Inferior parietal cortex (tissue), 1 donor: ENCODE measurements at regions not wholly inside any gene's neighbourhood (a gene's known extent, or its start where the extent isn't known, plus 50 kb on each side); places are given as distances from the start of the nearest gene placed in this dataset.
"Not testable (repeated sequence)": the region's sequence is repeated elsewhere in the genome, so short reads cannot be mapped to it uniquely, and the experiment has no call there.

Source experiments
- DNase-seq: peaks from one replicate; pipeline ENCODE4 v3.0.0-alpha.2; 2016; ENCODE audit errors: extremely low spot score

GRCh38 chr1:178572604-178573003 is 59.7 kb downstream of the TEX35 start:
- no peak for DNase-seq

- no peak for DNase-seq
These were observed 60.4 kb downstream of the TEX35 start for GRCh38 chr1:178573330-178573729.

- no peak for DNase-seq
These were observed 61.4 kb downstream of the TEX35 start for GRCh38 chr1:178574345-178574744.

GRCh38 chr1:178575611-178576361 is 62.9 kb downstream of the TEX35 start:
- DNase-seq, result peak; percentile 8

GRCh38 chr1:178576841-178577240 is 63.9 kb downstream of the TEX35 start:
- DNase-seq, result no peak

GRCh38 chr1:178577882-178578281 is 65.0 kb downstream of the TEX35 start:
- no peak for DNase-seq

- DNase-seq, result no peak
These were observed 65.6 kb downstream of the TEX35 start for GRCh38 chr1:178578541-178578940.

- no peak for DNase-seq
These were observed 66.2 kb downstream of the TEX35 start for GRCh38 chr1:178579095-178579494.

- no peak for DNase-seq
These were observed 66.7 kb downstream of the TEX35 start for GRCh38 chr1:178579562-178579961.

- DNase-seq, result no peak
These were observed 67.2 kb downstream of the TEX35 start for GRCh38 chr1:178580096-178580495.

- no peak for DNase-seq
These were observed 68.0 kb downstream of the TEX35 start for GRCh38 chr1:178580876-178581275.

- DNase-seq, result no peak
These were observed 68.7 kb downstream of the TEX35 start for GRCh38 chr1:178581351-178582303.

- no peak for DNase-seq
These were observed 74.2 kb downstream of the TEX35 start for GRCh38 chr1:178587096-178587495.

GRCh38 chr1:178587975-178588374 is 75.1 kb downstream of the TEX35 start:
- DNase-seq, result no peak

GRCh38 chr1:178589042-178589441 is 76.1 kb downstream of the TEX35 start:
- not testable (repeated sequence) for DNase-seq

GRCh38 chr1:178591811-178592210 is 78.9 kb downstream of the TEX35 start:
- not testable (repeated sequence) for DNase-seq

- DNase-seq, result no peak
These were observed 80.6 kb downstream of the TEX35 start for GRCh38 chr1:178593515-178593914.

- DNase-seq, result no peak
These were observed 81.2 kb downstream of the TEX35 start for GRCh38 chr1:178594133-178594532.

- DNase-seq, result no peak
These were observed 82.6 kb downstream of the TEX35 start for GRCh38 chr1:178595491-178595890.

GRCh38 chr1:178599087-178599486 is 86.2 kb downstream of the TEX35 start:
- no peak for DNase-seq

- no peak for DNase-seq
These were observed 86.8 kb downstream of the TEX35 start for GRCh38 chr1:178599745-178600144.

- DNase-seq, result no peak
These were observed 91.0 kb downstream of the TEX35 start for GRCh38 chr1:178603926-178604325.

GRCh38 chr1:178606839-178607238 is 93.9 kb downstream of the TEX35 start:
- no peak for DNase-seq
